Activated CD8-positive, alpha-beta memory T cell treated with anti-CD3 and anti-CD28 coated beads for 4 hours (primary cell): ENCODE measurements at regions not wholly inside any gene's neighbourhood (a gene's known extent, or its start where the extent isn't known, plus 50 kb on each side); places are given as distances from the start of the nearest gene placed in this dataset.
"Not testable (repeated sequence)": the region's sequence is repeated elsewhere in the genome, so short reads cannot be mapped to it uniquely, and the experiment has no call there.

Experiments used
- DNase-seq, 2 donors: peaks; one replicate each; pipeline ENCODE4 v3.0.0-alpha.2; 2020; ENCODE audit warnings: low read depth in 2 of 2

DNA sequence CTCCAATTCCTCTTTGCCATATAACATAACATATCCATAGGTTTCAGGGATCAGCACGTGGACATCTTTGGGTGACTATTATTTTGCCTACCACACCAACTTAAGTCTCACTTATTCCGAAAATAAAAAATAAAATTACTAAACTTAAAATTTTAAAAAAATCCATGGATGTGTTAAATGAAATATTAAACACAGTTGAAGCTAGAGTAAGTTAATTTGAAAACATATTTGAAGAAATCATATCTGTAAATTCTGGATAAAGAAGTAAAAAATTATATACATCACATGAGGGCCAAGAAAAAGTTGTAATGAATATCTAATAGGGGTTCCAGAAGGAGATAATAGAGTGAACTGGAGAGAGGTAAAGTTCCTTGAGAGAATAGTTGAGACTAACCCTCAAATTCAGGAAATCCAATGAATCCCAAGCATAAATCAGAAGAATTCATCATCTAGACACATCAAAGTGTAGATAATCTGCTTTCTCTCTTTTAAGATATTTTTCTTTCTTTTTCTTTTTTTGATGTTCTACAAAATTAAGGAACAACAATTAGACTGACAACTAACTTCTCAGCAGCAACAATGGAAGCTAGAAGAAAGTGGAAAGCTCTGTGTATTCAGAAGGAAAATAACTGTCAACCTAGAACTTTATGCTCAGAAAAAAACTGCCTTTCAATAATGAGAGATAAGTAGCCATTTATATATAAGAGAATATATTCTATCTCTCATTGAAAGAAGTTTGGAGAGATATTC, 147.4 kb downstream of the ABHD5 start:
- no peak for DNase-seq

DNA sequence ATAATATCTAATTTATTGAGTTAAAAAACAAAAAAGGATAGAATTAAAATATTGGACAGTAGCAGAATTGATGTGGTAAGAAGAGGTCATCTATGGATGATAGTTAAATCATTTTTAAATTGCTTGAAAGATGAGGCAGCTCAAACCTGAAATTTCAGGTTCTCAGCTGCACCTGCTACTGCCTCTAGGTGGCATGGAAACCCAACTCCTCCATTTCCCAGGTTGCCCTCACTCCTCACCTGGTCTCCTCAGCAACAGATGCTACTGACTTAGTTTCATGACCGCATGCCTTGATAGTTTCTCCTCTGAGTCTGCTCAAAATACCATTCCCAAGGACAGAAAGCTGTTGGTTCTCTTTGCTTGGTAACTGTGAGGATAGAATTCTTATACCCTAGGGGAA, 148.1 kb downstream of the ABHD5 start:
- DNase-seq: no peak

DNA sequence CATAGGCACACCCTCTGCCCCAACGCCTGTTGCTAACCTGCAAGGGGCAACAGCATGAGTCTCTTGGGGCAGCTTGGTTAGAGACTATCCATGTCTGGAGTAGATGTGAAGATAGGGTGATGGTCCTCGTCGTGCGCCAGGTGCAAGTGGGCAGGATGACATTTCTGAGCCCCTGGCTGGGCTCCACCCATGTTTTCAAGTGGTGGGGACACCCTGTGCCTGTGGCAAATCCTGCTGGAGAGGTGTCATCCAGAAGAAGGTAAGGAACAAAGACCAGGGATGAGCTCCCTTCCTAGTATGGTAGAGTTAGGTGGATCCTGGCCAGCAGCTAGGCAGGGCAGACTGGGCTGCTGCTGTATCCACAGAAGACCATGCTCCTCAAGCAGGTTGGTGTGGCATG, 152.6 kb downstream of the ABHD5 start:
- DNase-seq: no peak

DNA sequence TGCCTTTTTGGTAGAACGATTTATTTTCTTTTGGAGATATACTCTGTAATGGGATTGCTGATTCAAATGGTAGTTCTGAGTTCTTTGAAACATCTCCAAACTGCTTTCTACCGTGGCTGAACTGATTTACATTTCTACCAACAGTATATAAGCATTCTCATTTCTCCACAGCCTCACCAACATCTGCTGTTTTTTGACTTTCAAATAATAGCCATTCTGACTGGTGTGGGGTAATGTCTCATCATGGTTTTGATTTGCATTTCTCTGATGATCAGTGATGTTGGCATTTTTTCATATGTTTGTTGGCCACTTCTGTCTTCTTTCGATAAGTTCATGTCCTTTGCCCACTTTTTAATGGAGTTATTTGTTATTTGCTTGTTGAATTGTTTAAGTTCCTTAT, 154.0 kb downstream of the ABHD5 start:
- no peak for DNase-seq

DNA sequence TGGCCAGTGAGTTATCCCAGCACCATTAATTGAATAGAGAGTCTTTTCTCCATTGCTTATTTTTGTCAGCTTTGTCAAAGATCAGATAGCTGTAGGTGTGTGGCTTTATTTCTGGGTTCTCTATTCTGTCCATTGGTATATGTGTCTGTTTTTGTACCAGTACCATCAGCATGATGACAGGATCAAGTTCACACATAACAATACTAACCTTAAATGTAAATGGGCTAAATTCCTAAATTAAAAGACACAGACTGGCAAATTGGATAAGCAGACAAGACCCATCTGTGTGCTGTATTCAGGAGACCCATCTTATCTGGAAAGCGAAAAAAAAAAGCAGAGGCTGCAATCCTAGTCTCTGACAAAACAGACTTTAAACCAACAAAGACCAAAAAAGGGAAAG, 154.8 kb downstream of the ABHD5 start:
- DNase-seq: not testable (repeated sequence)

DNA sequence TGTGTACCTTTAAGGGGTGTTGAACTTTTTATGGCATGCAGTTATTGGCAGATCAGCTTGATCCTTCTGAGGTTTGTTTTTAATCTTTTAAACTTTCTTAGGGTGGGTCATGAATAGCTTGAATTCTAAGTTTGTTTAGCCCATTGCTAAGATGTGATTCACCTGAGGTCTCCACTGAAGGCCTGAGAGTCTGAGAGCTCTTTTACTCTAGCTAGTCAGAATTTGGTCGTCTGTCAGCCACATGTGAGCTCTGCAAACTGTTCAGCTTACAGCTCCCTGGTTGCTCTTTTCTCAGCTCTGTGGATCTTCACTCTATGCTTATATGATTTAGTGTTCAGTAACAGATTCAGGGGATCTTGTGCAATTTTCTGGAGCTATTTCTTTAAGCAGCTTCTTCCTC, 161.3 kb downstream of the ABHD5 start:
- no peak for DNase-seq

DNA sequence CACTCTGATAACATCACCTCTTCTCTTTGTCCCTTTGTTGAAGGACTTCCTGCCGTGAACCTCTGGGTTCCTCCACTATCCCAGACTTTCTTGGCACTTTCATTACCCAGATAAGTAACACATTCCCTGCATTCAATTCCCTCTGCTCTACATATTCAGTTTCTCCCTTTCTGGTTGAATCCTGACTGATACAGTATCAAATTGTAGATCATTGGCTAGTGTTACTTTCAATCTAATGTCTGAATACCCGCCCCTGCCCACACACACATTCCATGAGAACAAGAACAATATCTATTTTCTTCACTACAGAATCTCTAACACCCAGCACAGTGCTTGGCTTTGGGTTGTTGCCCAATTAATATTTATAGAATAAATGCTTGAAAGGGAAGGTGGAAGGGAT, 163.5 kb downstream of the ABHD5 start:
- no peak for DNase-seq

DNA sequence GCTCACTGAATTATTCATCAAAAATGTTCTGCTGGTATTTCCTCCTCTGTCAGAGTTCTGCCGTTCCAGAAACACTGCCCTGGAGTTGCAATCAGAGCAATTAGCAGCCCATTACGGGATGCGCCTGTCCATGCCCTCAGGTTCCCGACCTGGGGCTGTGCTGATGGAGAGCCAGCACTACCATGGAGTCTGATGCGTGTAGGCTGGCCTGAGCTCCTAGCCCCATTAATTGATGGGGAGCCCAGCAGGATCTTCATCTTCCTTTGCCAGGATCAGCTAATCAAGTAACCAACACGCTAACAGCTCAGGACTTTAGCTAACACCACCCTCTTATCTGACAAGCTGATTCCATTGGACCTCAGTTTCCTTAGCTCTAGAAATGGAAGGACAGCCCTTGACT, 164.2 kb downstream of the ABHD5 start:
- DNase-seq: no peak

DNA sequence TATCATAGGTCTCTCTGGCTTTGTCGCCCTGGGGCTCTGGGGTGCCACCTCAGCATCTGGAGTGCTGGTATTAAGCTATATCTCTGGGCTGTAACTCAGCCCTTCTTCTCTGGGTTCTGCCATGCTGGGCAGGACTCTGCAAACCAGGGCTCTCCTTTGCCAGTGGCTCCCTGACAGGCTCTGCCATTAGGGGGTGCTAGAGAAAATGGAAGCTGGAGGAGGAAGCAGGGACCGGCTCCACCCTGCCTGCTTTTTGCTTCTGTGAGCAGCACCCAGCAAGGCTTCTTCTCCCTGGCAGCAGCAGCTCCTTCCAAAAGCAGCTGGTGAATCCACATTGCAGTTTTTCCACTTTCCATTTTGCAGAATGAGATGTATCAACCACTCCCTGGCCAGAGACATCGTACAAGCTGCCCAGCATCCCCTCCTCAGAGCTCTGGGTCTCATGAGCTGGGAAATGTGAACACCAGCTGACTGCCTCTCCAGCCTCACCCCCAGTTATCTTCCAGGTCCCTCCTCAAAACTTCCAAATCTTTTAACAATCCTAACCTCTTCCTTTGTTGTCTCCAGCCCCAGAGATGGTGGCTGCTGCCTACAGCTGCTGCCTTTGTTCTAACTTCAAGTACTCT, 165.0 kb downstream of the ABHD5 start:
- DNase-seq: no peak

DNA sequence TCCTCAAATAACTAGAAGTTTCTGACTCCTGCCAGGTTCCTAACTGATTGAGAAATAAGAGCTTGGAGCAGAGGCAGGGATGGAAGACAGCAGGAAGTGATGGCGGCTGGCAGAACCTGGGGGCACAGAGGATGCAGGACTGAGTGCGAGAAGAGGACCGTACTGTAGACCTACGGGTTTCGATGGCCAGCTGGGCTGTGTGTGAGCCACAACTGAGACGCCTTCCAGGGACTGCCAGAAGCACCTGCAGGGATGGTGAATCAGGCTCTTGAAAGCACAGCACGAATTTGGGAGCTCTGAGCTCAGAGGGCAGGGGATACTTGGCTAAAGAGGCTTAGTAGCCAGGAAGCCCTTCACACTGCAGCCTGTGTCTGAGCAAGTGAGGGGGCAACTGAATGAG, 165.6 kb downstream of the ABHD5 start:
- no peak for DNase-seq

DNA sequence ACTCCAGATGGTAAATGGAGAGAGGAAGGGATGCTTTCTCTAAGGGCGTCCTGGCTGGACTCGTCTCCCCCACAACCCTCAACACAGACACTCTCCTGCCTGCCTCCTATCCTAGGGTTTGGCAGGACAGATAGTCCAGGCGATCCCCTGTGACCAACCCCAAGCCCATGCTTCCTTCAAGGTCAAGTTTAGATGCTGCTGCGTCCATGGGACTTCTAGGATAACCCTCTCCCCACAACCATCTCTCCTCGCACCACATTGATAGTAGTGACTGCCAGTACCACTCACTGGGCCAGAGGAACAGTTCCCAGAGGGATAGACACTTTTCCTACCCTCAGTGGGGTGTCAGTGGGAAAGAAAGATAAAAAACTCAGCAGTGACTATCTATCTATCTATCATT, 166.0 kb downstream of the ABHD5 start:
- DNase-seq: no peak

DNA sequence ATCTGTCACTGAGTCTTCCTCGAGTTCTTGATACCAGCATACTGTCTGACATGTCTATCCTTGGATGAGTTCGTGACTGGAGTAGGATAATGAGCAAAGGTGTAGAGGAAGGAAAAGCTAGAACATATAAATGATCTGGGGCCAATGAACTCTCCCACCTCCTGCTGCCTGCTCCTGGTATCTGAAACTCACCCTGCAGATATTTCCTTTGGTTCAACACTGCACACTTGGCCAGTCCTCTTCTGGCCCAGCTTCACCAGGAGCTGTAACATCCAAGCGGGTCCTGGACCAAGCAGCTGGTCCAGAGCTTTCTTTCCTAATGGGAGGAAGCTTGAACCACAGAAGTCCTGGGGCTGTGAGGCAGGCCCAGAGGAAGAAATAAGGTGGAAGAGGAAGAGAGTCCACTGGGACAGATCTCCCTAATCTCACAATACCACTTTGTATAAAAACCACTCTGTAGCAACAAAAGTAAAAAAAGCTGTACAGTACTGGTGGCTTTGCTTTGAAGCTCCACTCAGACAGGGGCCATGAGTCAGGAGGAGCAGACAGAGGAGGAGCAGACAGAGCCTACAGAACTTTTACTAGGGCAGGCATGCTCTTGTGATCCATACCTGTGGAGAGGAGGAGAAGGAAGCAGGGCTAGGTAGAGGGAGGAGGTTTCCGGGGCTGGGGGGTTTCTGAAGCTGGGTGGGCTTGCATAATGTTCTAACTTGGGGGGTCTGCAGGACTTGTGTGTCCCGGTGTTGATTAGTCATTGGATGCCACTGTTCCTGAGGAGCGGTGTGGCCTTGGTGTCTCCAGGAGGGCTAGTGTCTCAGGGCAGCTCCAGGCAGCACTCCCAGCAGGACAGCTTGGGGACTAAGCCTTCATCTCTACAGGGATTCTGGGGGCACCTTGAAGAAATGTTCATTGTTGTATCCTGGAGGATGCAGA, 166.9 kb downstream of the ABHD5 start:
- DNase-seq: no peak

DNA sequence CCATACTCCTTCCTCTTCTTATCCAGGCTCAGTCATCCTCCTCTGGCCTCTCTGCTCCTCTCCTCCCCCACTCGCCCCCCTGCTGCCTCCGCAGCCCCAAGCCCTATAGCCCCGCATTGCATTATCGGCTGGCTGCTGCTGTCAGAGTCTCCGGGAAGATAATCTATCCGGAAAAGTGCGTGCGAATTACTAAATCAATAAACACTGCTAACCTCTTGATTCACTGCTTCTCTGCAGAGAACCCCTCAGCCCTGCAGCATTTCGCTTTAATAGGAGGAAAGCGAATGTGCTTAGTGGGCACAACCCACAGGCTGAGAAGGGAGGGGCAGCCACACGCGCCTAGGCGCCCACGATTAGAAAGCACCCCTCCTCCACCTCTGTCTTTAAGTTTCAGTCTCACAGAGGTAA, 167.6 kb downstream of the ABHD5 start:
- no peak for DNase-seq

DNA sequence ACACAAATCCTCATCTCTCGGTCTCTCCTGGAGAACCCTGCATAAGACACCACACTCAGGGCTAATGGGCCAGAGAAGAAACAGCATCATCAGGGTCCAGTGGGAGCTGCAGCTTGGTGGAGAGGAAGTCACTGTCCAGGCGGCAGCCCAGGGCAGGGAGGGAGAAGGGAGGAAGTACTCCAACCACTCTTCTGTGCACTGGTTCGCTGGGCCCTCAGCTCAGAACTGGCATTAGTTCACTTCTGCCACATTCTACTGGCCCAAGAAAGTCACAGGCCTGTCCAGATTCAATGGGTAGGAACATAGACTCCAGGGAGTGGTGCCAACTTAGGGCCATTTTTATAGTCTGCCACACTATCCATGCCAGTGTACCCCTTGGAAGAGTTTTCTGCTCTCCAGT, 169.0 kb downstream of the ABHD5 start:
- DNase-seq: no peak

DNA sequence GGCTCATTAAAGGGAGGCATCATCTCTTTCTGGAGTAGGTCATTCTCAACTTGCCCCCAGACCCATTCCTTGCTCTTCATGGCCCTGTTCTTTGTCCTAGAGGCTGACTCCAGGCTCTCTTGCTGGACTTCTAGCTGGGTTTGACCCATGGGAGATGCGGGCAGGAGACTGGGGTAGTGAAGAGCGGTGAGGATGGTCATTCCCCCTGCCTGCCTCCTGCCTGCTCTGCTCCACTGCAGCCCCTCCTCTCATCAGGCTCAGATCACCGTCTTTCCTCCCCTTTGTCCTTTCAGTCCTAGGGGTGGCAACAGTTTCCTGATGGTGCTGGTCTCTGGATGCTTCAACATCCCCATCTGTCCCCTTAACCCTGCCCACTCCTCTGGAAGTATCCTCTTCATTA, 170.9 kb downstream of the ABHD5 start:
- no peak for DNase-seq

DNA sequence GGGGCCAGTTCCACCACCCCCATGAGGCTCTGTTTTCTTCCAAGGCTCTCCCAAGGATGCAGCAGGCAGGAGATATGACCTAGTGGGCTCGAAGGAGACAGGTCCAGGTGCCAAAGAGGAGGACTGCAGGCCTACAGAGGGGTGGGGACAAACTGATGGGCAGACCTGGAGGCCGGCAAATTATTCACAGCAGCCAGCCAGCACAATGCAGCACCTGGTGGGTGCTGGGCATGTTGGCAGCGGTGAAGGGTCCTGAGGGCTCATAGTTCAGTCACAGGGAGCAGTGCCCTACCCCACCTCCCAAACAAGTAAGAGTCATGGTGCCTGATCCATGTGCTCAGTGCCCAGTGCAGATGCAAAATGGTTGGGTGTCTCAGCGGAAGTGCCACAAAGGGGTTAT, 171.7 kb downstream of the ABHD5 start:
- DNase-seq: no peak

DNA sequence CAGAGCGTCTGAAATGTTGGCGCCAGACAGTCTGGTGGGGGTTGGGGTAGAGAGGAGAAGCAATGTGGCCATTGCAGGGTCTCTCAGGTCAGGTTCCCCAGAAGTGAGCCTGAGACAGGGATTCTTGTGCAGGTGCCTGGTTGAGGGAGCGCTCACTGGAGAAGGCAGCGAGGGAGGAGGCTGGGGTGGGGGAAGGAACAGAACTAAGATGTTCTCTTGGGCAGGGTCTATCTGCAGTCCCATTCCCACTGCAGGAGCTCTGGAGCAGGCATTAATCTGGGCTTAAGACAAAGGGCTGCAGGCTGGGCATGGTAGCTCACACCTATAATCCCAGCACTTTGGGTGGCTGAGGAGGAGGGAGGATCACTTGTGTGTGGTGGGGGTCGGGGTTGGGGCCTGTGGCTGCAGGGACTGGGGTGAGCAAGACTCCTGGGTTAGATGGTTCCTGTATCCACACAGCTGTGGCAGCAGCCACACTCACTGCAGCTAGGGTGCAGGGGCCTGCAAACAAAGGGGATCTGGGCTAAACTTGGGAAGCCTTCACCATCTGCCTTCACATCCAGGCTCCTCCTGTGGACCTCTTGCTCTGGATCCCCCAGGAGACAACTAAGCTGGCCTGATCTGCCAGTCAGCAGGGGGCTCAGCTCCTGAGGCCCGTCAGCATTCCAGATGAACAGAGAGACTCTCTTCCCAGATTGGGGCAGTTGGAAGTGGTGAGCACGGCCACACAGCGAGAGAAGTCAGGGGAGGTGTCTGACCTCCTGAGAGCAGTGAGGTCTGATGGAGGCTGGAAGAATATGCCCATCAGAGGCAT, 172.5 kb downstream of the ABHD5 start:
- DNase-seq: no peak

DNA sequence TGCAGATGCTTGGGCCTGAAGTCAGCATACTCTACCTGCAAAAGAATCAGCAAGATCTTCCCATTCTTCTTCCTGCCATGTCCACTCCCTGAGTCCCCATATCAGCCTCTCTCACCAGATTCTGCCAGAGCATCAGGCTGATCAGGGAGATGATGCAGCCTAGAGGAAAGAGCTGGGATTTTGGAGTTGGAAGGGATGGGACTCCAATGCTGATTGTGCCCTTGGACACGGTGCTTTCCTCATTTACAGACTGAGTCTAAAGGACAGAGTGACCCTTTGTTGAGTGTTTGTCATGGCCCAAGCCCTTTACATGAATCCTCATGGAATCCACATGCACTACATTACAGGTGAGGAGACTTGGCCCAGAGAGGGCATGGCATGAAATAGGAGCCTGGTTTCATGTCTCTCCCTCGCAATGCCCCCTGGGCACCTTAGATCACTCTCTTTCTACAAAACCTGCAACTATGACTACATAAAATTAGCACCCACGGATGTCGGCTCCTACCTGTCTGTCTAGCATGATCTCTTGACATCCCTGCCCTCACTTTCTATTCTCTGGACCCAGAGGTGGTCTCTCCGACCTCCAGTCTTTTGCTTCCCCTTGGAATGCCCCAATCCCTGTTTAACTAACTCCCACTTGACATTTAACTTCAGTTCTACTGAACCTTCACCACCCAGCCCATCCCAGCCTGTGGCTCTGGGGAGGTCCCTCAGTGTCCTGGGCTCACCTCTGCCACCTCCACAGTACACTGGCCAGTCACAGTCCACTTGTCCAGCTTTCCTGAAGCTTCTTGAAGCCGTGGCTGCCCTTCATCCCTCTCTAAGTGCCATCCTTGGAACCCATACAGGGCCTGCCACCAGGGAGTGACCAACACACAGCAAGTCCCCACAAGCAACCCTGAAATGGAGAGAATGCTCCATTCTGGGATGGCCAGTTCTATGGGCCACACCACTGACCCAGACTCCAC, 173.5 kb downstream of the ABHD5 start:
- DNase-seq: no peak

DNA sequence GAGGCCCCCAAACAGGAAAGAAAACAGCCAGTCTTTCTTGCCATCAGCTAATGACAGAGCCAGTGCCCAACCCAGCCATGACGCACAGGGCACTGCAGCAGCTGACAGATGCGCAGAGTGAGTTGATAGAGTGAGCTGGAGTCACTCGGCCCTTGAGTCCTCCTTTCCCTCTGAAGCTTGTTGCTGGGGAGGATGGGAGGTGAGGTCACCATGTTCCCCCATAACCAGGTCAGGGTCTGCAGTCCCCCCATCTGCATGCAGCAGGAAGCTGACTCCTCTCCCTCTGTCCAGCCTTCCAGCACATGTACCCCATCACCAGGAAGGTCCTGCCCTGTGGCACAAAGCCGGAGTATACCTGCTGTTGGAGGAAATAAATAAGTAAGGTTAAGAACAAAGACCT, 174.6 kb downstream of the ABHD5 start:
- no peak for DNase-seq

DNA sequence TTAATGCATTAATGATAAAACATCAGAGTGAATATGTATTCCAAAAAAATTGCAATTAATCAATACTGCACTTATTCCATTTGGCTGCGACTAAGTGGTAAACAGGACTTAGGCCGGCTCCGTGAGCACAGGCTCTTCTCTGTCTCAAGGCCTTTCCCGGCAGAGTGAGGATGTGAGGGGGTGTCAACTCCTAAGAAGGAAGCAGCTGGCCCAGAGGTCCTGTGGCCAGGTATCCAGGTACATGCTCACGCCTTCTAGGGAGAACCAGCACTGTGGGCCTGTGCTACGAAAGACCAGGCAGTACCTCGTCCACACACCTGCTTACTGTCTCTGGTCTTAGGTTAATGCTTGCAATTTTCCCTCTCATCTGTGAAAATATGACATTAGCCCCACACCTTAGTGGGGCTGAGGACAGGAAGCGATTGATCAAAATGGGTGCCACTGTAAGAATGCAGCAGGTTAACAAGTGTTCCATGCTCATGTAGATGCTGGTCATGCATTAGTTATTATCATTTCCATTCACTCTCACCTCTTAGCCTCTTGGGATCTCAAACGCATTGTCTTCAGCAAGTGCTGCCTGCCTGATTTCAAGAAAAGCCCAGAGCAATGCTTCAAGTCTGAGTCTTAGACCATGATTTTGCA, 175.3 kb downstream of the ABHD5 start:
- DNase-seq: no peak
